Thyroid gland (tissue), 4 donors: ENCODE measurements at regions not wholly inside any gene's neighbourhood (a gene's known extent, or its start where the extent isn't known, plus 50 kb on each side); places are given as distances from the start of the nearest gene placed in this dataset.

ENCODE experiments used
- DNase-seq, 2 donors: peaks; one replicate each; pipeline ENCODE4 v3.0.0-alpha.2; 2019
- H3K27ac ChIP-seq, 3 donors: fragments of 200-600 bp; sonication (generic); 1 replicate in 2 of 3; 2 replicates in 1 of 3; pipeline ENCODE4 v1.5.1; 2016 to 2019; ENCODE audit warnings: mild to moderate bottlenecking in 1 of 3, moderate library complexity in 1 of 3
- H3K27me3 ChIP-seq: fragments of 200-600 bp; sonication (generic); one replicate; pipeline ENCODE4 v1.5.1; 2019
- H3K36me3 ChIP-seq, 2 donors: fragments of 200-600 bp; sonication (generic); one replicate each; pipeline ENCODE4 v1.5.1; 2016 to 2019
- H3K4me1 ChIP-seq, 2 donors: fragments of 200-600 bp; sonication (generic); one replicate each; pipeline ENCODE4 v1.5.1; 2017 to 2019
- H3K4me3 ChIP-seq, 3 donors: fragments of 200-600 bp; sonication (generic); replicated peaks in 1 of 3; 1 replicate in 2 of 3; 2 replicates in 1 of 3; pipeline ENCODE4 v1.5.1; 2016; ENCODE audit warnings: mild to moderate bottlenecking in 1 of 3
- H3K9me3 ChIP-seq: fragments of 200-600 bp; sonication (generic); one replicate; pipeline ENCODE4 v1.5.1; 2017
- POLR2A ChIP-seq, 2 donors: fragments of 450-650 bp; IDR thresholded peaks; one replicate each; pipeline ENCODE4 v1.6.1; 2017; ENCODE audit warnings: antibody characterized with exemption in 2 of 2, mild to moderate bottlenecking in 2 of 2, moderate library complexity in 1 of 2
- WGBS, 2 donors: methylation state at CpG; one replicate each; pipeline ENCODE4 v1.1.5; 2017; 5-methylcytosine and 5-hydroxymethylcytosine counted together
- intact Hi-C: fragments of 100-400 bp; cut with DNase I; formaldehyde crosslinking; loops from one replicate; pipeline ENCODE4 v1.15.1; 2023
- TF ChIP-seq, protein P1 (sequence below), 6 experiments: fragments of 200-600 bp in 3 of 6; fragments of 450-650 bp in 3 of 6; sonication (generic) in 3 of 6; IDR thresholded peaks; one replicate each; pipeline ENCODE4 v1.5.1; 2016 to 2019; ENCODE audit warnings: antibody characterized with exemption in 6 of 6, mild to moderate bottlenecking in 2 of 6, inconsistent platforms in 1 of 6, moderate library complexity in 1 of 6

DNA sequence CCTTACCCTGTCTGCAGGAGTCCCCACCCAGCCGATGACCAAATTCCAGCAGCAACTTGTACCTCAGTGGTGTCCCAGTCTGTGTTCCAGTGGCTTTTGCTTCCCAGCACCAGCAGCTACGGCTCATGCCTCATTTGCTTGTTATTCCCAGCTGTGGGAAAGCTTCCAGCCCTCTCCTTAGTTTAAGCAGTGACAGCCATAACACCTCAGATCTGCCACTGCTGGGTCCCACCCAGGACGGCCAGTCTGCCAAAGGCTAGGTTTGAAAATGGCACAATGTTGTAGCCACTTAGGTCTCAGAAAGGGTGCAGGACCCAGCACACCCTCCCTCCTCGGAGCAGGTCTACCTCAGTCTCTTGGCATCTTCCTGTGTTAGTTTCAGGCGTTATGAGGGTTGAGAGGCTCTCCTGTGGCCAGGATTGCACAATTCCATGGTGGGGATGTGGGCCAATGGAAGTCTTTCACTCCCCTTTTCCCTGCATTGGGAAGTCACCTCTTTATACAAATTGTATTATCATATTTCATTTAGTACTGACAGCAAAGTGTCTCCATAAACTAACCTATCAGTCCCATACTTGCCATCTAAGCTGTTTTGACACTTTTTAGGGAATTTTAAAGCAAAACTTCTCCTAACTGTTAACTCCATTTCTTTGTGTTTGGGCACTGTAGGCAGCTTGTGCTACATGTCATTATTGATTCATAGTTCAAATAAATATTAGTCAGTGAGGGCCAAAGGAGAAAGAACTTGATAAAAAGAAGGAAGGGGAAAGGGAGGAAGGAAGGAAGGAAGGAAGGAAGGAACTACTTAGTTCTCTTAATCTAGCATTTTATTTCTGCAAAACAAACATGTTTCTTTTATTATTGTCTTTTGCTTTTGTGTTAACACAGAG is 62.9 kb upstream of the FAM110C start:
- Histone ChIP-seq H3K27ac (no peak overlapping the region), H3K4me3 (no peak overlapping the region), H3K9me3 (no peaks in the 10 kb centered on the region), H3K4me1 (no peaks in the 10 kb centered on the region), H3K36me3 (no peaks in the 10 kb centered on the region), H3K27me3 (no peaks in the 10 kb centered on the region)
- TF ChIP-seq POLR2A (IDR thresholded peaks at IDR 0.05): no peak
- TF ChIP-seq, protein P1, sequence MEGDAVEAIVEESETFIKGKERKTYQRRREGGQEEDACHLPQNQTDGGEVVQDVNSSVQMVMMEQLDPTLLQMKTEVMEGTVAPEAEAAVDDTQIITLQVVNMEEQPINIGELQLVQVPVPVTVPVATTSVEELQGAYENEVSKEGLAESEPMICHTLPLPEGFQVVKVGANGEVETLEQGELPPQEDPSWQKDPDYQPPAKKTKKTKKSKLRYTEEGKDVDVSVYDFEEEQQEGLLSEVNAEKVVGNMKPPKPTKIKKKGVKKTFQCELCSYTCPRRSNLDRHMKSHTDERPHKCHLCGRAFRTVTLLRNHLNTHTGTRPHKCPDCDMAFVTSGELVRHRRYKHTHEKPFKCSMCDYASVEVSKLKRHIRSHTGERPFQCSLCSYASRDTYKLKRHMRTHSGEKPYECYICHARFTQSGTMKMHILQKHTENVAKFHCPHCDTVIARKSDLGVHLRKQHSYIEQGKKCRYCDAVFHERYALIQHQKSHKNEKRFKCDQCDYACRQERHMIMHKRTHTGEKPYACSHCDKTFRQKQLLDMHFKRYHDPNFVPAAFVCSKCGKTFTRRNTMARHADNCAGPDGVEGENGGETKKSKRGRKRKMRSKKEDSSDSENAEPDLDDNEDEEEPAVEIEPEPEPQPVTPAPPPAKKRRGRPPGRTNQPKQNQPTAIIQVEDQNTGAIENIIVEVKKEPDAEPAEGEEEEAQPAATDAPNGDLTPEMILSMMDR (IDR thresholded peaks at IDR 0.05): no peak
- 42 to 57% methylated on average over 4 to 5 of the region's 5 CpGs for WGBS, 2 donors
- peak in 1 of 2 donors; percentile 19 for DNase-seq
- intact Hi-C loops: no loop called here

DNA sequence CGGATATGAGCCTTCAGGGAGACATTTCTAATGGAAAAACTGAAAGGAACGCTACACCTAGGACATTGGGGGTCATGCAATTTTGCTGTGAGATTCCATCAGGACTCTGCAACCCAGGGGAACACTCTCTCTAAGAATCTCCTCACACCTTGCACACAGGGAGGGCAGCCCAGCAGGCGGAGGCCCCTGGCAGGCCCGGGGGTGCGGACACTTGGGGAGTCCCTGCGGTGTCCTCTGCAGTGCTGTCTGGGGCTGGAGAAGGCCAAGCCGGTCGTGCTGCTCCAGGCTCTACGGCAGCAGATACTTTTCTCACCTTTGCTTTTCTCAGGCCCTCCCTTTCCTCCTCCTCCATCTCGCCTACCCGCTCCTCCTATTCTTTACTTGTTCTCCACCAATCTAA is 54.7 kb upstream of the FAM110C start:
- no peaks in the 10 kb centered on the region for H3K27me3 ChIP-seq
- TF ChIP-seq, protein P1 (IDR thresholded peaks at IDR 0.05): no peak
- TF ChIP-seq POLR2A (IDR thresholded peaks at IDR 0.05): no peak
- no peaks in the 10 kb centered on the region for H3K9me3 ChIP-seq
- intact Hi-C loops: no loop called here
- H3K27ac ChIP-seq: no peak overlapping the region
- no peaks in the 10 kb centered on the region for H3K4me1 ChIP-seq
- no peak for DNase-seq
- no peak overlapping the region for H3K4me3 ChIP-seq
- 87 to 88% methylated on average over 11 of the region's 11 CpGs for WGBS, 2 donors
- no peaks in the 10 kb centered on the region for H3K36me3 ChIP-seq
